ENCODE measurements at regions not wholly inside any gene's neighbourhood (a gene's known extent, or its start where the extent isn't known, plus 50 kb on each side); places are given as distances from the start of the nearest gene placed in this dataset.

DNA sequence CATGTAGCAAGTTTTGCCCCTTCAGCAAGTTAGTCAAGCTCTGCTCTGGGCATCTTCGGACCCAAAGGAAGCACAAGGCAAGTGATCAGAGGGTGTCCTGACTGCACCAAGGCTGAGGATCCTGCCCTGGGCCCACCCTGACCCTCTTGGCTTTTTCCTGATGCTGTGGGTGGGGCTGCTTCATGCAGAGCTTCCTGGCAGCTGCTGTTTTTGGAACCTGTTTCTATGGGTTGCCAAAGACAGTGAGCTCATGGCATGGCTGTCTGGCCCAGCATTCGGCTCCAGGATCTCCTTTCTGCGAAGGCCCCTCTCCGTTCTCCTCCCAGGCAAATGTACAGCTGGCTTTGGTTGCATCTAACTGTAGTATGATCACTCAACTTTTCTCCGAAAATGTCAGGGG lies 497.9 kb downstream of the ARHGEF28 start:
- in situ Hi-C loops (cut with HindIII; ENCODE audit: low sequenced_read_pairs), result no loop called here
- DNase-seq (ENCODE audit: low read depth), result no peak
- TF ChIP-seq CTCF (IDR thresholded peaks at IDR 0.05; ENCODE audit: low read depth, low read length, missing control alignments), result no peak
- no peak overlapping the region for H3K4me3 ChIP-seq (ENCODE audit: low read depth, low read length)

- in situ Hi-C loops (cut with HindIII; ENCODE audit: low sequenced_read_pairs), result no loop called here
- DNase-seq (ENCODE audit: low read depth), result peak; percentile 8
- TF ChIP-seq CTCF (IDR thresholded peaks at IDR 0.05; ENCODE audit: low read depth, low read length, missing control alignments), result no peak
- no peak overlapping the region for H3K4me3 ChIP-seq (ENCODE audit: low read depth, low read length)
Measured at GRCh38 chr5:74122979-74123590, 497.1 kb downstream of the ARHGEF28 start.

- H3K4me3 ChIP-seq (ENCODE audit: low read depth, low read length), result no peak overlapping the region
- DNase-seq (ENCODE audit: low read depth), result no peak
- in situ Hi-C loops (cut with HindIII; ENCODE audit: low sequenced_read_pairs), result no loop called here
- TF ChIP-seq CTCF (IDR thresholded peaks at IDR 0.05; ENCODE audit: low read depth, low read length, missing control alignments), result no peak
Measured at GRCh38 chr5:74122175-74122574, 496.2 kb downstream of the ARHGEF28 start.

GRCh38 chr5:74120585-74120984 lies 494.6 kb downstream of the ARHGEF28 start:
- no peak overlapping the region for H3K4me3 ChIP-seq (ENCODE audit: low read depth, low read length)
- DNase-seq (ENCODE audit: low read depth), result no peak
- in situ Hi-C loops (cut with HindIII; ENCODE audit: low sequenced_read_pairs), result no loop called here
- no peak for TF ChIP-seq CTCF (IDR thresholded peaks at IDR 0.05; ENCODE audit: low read depth, low read length, missing control alignments)

DNA sequence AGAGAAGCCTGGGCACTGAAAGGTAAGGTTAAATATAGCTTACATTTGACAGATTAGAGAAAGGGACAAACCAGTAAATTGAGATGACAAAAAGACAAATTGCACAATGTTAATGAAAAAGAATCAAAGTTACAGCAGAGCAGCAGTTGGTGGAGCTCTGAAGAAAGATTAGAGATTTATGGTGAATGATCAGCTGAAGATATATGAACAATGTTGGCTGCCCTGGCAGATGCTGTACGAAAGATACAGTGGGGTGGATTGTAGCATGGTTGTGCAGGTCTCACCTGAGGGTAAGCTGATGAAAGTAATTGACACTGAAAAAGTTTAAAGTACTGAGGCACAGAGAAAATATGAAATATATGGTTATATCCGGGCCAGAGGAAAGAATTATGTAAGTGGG lies 492.1 kb downstream of the ARHGEF28 start:
- no peak overlapping the region for H3K4me3 ChIP-seq (ENCODE audit: low read depth, low read length)
- TF ChIP-seq CTCF (IDR thresholded peaks at IDR 0.05; ENCODE audit: low read depth, low read length, missing control alignments), result no peak
- DNase-seq (ENCODE audit: low read depth), result no peak
- in situ Hi-C loops (cut with HindIII; ENCODE audit: low sequenced_read_pairs), result no loop called here

GRCh38 chr5:74116984-74117383 lies 491.0 kb downstream of the ARHGEF28 start:
- DNase-seq (ENCODE audit: low read depth), result no peak
- H3K4me3 ChIP-seq (ENCODE audit: low read depth, low read length), result no peak overlapping the region
- in situ Hi-C loops (cut with HindIII; ENCODE audit: low sequenced_read_pairs), result no loop called here
- TF ChIP-seq CTCF (IDR thresholded peaks at IDR 0.05; ENCODE audit: low read depth, low read length, missing control alignments), result no peak
